ENCODE measurements at regions not wholly inside any gene's neighbourhood (a gene's known extent, or its start where the extent isn't known, plus 50 kb on each side); places are given as distances from the start of the nearest gene placed in this dataset.
A peak's percentile ranks its signal among the peaks of the same experiment; 100 is the strongest.

- H3K36me3 ChIP-seq (replicated peaks; ENCODE audit: low read depth, low read length) = no peaks in the 10 kb centered on the region
- no peak overlapping the region for H3K4me3 ChIP-seq (ENCODE audit: low read length)
- no peak overlapping the region for H3K9ac ChIP-seq (ENCODE audit: low read length)
- no peak overlapping the region for H3K4me2 ChIP-seq (ENCODE audit: low read length)
- no peak for TF ChIP-seq EZH2phosphoT487 (IDR thresholded peaks at IDR 0.05; ENCODE audit: low read depth)
- TF ChIP-seq, protein P1, sequence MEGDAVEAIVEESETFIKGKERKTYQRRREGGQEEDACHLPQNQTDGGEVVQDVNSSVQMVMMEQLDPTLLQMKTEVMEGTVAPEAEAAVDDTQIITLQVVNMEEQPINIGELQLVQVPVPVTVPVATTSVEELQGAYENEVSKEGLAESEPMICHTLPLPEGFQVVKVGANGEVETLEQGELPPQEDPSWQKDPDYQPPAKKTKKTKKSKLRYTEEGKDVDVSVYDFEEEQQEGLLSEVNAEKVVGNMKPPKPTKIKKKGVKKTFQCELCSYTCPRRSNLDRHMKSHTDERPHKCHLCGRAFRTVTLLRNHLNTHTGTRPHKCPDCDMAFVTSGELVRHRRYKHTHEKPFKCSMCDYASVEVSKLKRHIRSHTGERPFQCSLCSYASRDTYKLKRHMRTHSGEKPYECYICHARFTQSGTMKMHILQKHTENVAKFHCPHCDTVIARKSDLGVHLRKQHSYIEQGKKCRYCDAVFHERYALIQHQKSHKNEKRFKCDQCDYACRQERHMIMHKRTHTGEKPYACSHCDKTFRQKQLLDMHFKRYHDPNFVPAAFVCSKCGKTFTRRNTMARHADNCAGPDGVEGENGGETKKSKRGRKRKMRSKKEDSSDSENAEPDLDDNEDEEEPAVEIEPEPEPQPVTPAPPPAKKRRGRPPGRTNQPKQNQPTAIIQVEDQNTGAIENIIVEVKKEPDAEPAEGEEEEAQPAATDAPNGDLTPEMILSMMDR (IDR thresholded peaks at IDR 0.05; ENCODE audit: low read depth, low read length) = no peak
- peaks cover 6% of the 10 kb centered on the region; the same call in 1 of the 2 replicates for H3K9me3 ChIP-seq (ENCODE audit: insufficient read depth, low read length)
- H4K20me1 ChIP-seq (ENCODE audit: insufficient read depth, low read length) = no peaks in the 10 kb centered on the region
- H2AFZ ChIP-seq (ENCODE audit: low read depth, low read length) = no peak overlapping the region
- no peak overlapping the region for H3K27ac ChIP-seq (ENCODE audit: low read length)
- peaks cover 19% of the 10 kb centered on the region; the same call in 1 of the 2 replicates for H3K27me3 ChIP-seq (ENCODE audit: low read depth, low read length)
- H3K79me2 ChIP-seq (ENCODE audit: low read length) = no peaks in the 10 kb centered on the region
- no peaks in the 10 kb centered on the region for H3K4me1 ChIP-seq (ENCODE audit: low read length)
Observed at GRCh38 chr16:55949518-55949917, 74.3 kb upstream of the CES5A start.

DNA sequence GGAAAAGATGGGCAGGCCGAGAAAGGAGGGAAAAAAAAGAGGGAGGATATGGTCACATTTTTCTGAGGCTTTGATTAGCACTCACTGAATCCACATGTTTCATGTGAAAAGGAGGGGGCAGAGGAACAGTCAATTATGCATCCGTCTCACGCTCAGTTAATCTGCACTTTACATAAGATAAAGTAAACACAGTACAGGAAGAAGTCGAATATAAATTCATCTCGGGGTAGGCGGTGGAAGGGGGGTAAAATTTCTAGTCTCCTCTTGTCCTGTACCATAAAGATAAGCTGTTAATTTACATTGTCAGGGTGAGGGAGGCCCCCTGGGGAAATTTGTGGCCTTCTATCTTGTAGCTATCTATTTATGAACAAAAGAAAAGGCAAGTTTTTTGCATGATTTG is 73.1 kb upstream of the CES5A start:
- Histone ChIP-seq H3K4me3 (ENCODE audit: low read length) (no peak overlapping the region), H3K27ac (ENCODE audit: low read length) (no peak overlapping the region), H3K36me3 (replicated peaks; ENCODE audit: low read depth, low read length) (no peaks in the 10 kb centered on the region), H3K4me1 (ENCODE audit: low read length) (no peaks in the 10 kb centered on the region), H3K9ac (ENCODE audit: low read length) (no peak overlapping the region), H4K20me1 (ENCODE audit: insufficient read depth, low read length) (no peaks in the 10 kb centered on the region), H3K27me3 (ENCODE audit: low read depth, low read length) (peaks cover 15% of the 10 kb centered on the region; the same call in 1 of the 2 replicates), H2AFZ (ENCODE audit: low read depth, low read length) (no peak overlapping the region), H3K9me3 (ENCODE audit: insufficient read depth, low read length) (peaks cover 6% of the 10 kb centered on the region; the same call in 1 of the 2 replicates), H3K79me2 (ENCODE audit: low read length) (no peaks in the 10 kb centered on the region), H3K4me2 (ENCODE audit: low read length) (no peak overlapping the region)
- TF ChIP-seq, protein P1 (IDR thresholded peaks at IDR 0.05; ENCODE audit: low read depth, low read length) = no peak
- no peak for TF ChIP-seq EZH2phosphoT487 (IDR thresholded peaks at IDR 0.05; ENCODE audit: low read depth)

GRCh38 chr16:55947366-55947765 is 72.2 kb upstream of the CES5A start:
- Histone ChIP-seq H3K27me3 (ENCODE audit: low read depth, low read length) (peaks cover 20% of the 10 kb centered on the region), H3K9ac (ENCODE audit: low read length) (no peak overlapping the region), H3K36me3 (replicated peaks; ENCODE audit: low read depth, low read length) (no peaks in the 10 kb centered on the region), H4K20me1 (ENCODE audit: insufficient read depth, low read length) (no peaks in the 10 kb centered on the region), H3K4me1 (ENCODE audit: low read length) (no peaks in the 10 kb centered on the region), H3K27ac (ENCODE audit: low read length) (no peak overlapping the region), H2AFZ (ENCODE audit: low read depth, low read length) (no peak overlapping the region), H3K9me3 (ENCODE audit: insufficient read depth, low read length) (peaks cover 6% of the 10 kb centered on the region; the same call in 1 of the 2 replicates), H3K79me2 (ENCODE audit: low read length) (no peaks in the 10 kb centered on the region), H3K4me2 (ENCODE audit: low read length) (no peak overlapping the region), H3K4me3 (ENCODE audit: low read length) (no peak overlapping the region)
- TF ChIP-seq, protein P1 (IDR thresholded peaks at IDR 0.05; ENCODE audit: low read depth, low read length) = no peak
- TF ChIP-seq EZH2phosphoT487 (IDR thresholded peaks at IDR 0.05; ENCODE audit: low read depth) = no peak

GRCh38 chr16:55944377-55944802 is 69.2 kb upstream of the CES5A start:
- no peak overlapping the region for H3K9ac ChIP-seq (ENCODE audit: low read length)
- no peak overlapping the region for H3K4me2 ChIP-seq (ENCODE audit: low read length)
- no peaks in the 10 kb centered on the region for H3K79me2 ChIP-seq (ENCODE audit: low read length)
- H3K36me3 ChIP-seq (replicated peaks; ENCODE audit: low read depth, low read length) = no peaks in the 10 kb centered on the region
- no peak overlapping the region for H3K4me3 ChIP-seq (ENCODE audit: low read length)
- no peak overlapping the region for H2AFZ ChIP-seq (ENCODE audit: low read depth, low read length)
- H4K20me1 ChIP-seq (ENCODE audit: insufficient read depth, low read length) = no peaks in the 10 kb centered on the region
- H3K4me1 ChIP-seq (ENCODE audit: low read length) = no peaks in the 10 kb centered on the region
- TF ChIP-seq EZH2phosphoT487 (IDR thresholded peaks at IDR 0.05; ENCODE audit: low read depth) = no peak
- TF ChIP-seq, protein P1 (IDR thresholded peaks at IDR 0.05; ENCODE audit: low read depth, low read length) = peak; percentile 92
- no peak overlapping the region for H3K27ac ChIP-seq (ENCODE audit: low read length)
- H3K27me3 ChIP-seq (ENCODE audit: low read depth, low read length) = peaks cover 31% of the 10 kb centered on the region
- no peaks in the 10 kb centered on the region for H3K9me3 ChIP-seq (ENCODE audit: insufficient read depth, low read length)
